ENCODE measurements at regions not wholly inside any gene's neighbourhood (a gene's known extent, or its start where the extent isn't known, plus 50 kb on each side); places are given as distances from the start of the nearest gene placed in this dataset.

DNA sequence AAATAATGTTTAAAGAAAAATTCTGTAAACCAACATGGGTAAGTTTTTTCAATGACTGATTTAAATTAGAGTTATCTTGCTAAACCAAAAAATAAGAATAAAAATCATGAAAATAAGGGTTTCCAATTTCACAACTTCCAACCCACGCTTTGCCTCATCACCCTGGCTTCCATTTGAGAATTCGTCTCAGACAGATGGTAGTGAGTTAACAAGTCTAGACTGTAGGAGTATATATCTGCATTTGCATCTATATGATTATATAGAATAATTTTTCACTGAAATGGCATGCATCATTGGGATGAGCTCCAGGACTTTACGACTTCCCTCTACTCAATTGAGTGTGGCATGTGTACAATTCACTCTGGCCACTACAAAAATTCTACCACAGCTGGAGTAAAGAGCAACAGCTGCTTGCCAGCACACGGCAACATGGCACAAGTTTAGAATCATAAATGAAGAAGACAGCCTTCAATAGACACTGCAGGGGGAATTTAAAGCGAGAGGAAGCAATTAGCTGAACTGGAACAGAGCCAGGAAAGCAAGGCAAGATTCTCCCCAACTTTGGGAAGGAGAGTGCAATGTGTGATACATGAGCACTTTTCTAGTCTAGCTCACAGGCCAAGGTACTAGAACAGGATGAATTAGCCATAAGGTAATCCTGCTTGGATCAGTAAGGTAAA lies 1673.5 kb upstream of the CELF4 start:
- WGBS (ENCODE audit: insufficient coverage), result 87% methylated on average over 4 of the region's 5 CpGs
- H3K27ac ChIP-seq (ENCODE audit: low read length), result no peak overlapping the region
- H3K4me1 Mint-ChIP-seq, result no peaks in the 10 kb centered on the region
- peaks cover 8 to 17% of the 10 kb centered on the region in 2 donors for H3K9me3 Mint-ChIP-seq
- DNase-seq (no peak), ATAC-seq (no peak)
- no peaks in the 10 kb centered on the region for H3K36me3 ChIP-seq (ENCODE audit: control insufficient read depth, insufficient read depth, low read length)
- no peaks in the 10 kb centered on the region for H3K36me3 Mint-ChIP-seq
- H3K4me1 ChIP-seq (ENCODE audit: control insufficient read depth, insufficient read depth, low read length), result no peaks in the 10 kb centered on the region
- no peak overlapping the region for H3K4me3 Mint-ChIP-seq
- TF ChIP-seq, protein P1, sequence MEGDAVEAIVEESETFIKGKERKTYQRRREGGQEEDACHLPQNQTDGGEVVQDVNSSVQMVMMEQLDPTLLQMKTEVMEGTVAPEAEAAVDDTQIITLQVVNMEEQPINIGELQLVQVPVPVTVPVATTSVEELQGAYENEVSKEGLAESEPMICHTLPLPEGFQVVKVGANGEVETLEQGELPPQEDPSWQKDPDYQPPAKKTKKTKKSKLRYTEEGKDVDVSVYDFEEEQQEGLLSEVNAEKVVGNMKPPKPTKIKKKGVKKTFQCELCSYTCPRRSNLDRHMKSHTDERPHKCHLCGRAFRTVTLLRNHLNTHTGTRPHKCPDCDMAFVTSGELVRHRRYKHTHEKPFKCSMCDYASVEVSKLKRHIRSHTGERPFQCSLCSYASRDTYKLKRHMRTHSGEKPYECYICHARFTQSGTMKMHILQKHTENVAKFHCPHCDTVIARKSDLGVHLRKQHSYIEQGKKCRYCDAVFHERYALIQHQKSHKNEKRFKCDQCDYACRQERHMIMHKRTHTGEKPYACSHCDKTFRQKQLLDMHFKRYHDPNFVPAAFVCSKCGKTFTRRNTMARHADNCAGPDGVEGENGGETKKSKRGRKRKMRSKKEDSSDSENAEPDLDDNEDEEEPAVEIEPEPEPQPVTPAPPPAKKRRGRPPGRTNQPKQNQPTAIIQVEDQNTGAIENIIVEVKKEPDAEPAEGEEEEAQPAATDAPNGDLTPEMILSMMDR (IDR thresholded peaks at IDR 0.05), result no peak
- H3K27me3 ChIP-seq (ENCODE audit: control insufficient read depth, insufficient read depth, low read length), result no peaks in the 10 kb centered on the region
- intact Hi-C loops (cut with micrococcal nuclease), result no loop called here
- H3K9me3 ChIP-seq (ENCODE audit: control insufficient read depth, insufficient read depth, low read length), result peaks cover 12% of the 10 kb centered on the region
- no peak overlapping the region for H3K4me3 ChIP-seq (ENCODE audit: low read length)
- H3K27me3 Mint-ChIP-seq (ENCODE audit: low read depth in 2 of 2), result no peaks in the 10 kb centered on the region
- H3K27ac Mint-ChIP-seq, result no peak overlapping the region

DNA sequence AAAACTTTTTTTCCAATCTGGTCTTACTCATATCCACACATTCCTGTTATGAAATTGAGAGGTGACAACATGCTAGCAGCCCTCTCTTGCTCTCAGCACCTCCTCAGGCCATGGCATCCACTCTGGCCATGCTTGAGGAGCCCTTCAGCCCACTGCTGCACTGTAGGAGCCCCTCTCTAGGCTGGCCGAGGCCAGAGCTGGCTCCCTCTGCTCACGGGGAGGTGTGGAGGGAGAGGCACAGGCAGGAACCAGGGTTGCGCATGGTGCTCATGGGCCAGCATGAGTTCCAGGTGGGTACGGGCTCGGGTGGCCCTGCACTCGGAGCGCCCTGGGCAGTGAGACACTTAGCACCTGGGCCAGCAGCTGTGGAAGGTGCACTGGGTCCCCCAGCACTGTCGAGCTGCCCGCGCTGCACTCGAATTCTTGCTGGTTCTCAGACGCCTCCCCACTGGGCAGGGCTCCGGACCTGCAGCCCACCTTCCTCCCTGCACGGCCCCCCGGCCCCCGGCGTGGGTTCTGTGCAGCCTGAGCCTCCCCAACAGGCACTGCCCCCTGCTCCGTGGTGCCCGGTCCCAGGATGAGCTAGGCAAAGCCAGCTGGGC lies 1669.6 kb upstream of the CELF4 start:
- no peak overlapping the region for H3K27ac Mint-ChIP-seq
- no peak overlapping the region for H3K4me3 Mint-ChIP-seq
- no peaks in the 10 kb centered on the region for H3K36me3 ChIP-seq (ENCODE audit: control insufficient read depth, insufficient read depth, low read length)
- H3K4me1 ChIP-seq (ENCODE audit: control insufficient read depth, insufficient read depth, low read length), result no peaks in the 10 kb centered on the region
- H3K9me3 Mint-ChIP-seq, result peaks cover 7% of the 10 kb centered on the region in 2 donors
- H3K27me3 ChIP-seq (ENCODE audit: control insufficient read depth, insufficient read depth, low read length), result no peaks in the 10 kb centered on the region
- 89% methylated on average over 19 of the region's 19 CpGs for WGBS (ENCODE audit: insufficient coverage)
- DNase-seq (no peak), ATAC-seq (no peak)
- intact Hi-C loops (cut with micrococcal nuclease), result no loop called here
- H3K27me3 Mint-ChIP-seq (ENCODE audit: low read depth in 2 of 2), result no peaks in the 10 kb centered on the region
- TF ChIP-seq, protein P1 (IDR thresholded peaks at IDR 0.05), result no peak
- no peak overlapping the region for H3K27ac ChIP-seq (ENCODE audit: low read length)
- no peaks in the 10 kb centered on the region for H3K4me1 Mint-ChIP-seq
- peaks cover 19% of the 10 kb centered on the region for H3K9me3 ChIP-seq (ENCODE audit: control insufficient read depth, insufficient read depth, low read length)
- no peak overlapping the region for H3K4me3 ChIP-seq (ENCODE audit: low read length)
- peaks cover 7% of the 10 kb centered on the region for H3K36me3 Mint-ChIP-seq

DNA sequence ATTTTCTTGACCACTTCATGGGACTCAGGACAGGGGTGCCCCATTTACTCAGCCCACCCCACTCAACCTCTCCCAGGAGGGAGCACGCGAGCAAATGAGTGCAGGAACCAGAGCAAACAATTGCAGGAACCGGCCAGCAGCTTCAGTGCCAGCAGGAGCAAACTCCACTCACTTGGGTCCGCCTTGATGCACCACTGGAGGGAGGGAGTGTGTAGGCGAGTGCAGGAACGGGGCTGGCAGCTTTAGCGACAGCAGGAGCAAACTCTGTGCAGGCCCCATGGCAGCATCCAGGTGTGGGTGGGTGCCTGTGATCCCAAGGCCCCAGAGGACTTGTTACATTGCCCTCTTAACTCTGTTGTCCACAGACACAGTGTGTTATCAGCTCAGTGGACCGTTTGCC lies 1667.3 kb upstream of the CELF4 start:
- Histone ChIP-seq H3K4me3 (ENCODE audit: low read length) (no peak overlapping the region), H3K9me3 (ENCODE audit: control insufficient read depth, insufficient read depth, low read length) (peaks cover 15% of the 10 kb centered on the region), H3K27ac (ENCODE audit: low read length) (no peak overlapping the region), H3K4me1 (ENCODE audit: control insufficient read depth, insufficient read depth, low read length) (no peaks in the 10 kb centered on the region), H3K36me3 (ENCODE audit: control insufficient read depth, insufficient read depth, low read length) (no peaks in the 10 kb centered on the region), H3K27me3 (ENCODE audit: control insufficient read depth, insufficient read depth, low read length) (no peaks in the 10 kb centered on the region)
- no peaks in the 10 kb centered on the region for H3K27me3 Mint-ChIP-seq (ENCODE audit: low read depth in 2 of 2)
- DNase-seq (no peak), ATAC-seq (no peak)
- H3K4me3 Mint-ChIP-seq, result no peak overlapping the region
- no peak overlapping the region for H3K27ac Mint-ChIP-seq
- H3K9me3 Mint-ChIP-seq, result peaks cover 9 to 20% of the 10 kb centered on the region in 2 donors
- TF ChIP-seq, protein P1 (IDR thresholded peaks at IDR 0.05), result no peak
- peaks cover 7% of the 10 kb centered on the region for H3K36me3 Mint-ChIP-seq
- H3K4me1 Mint-ChIP-seq, result no peaks in the 10 kb centered on the region
- WGBS (ENCODE audit: insufficient coverage), result 87% methylated on average over 8 of the region's 8 CpGs
- intact Hi-C loops (cut with micrococcal nuclease), result no loop called here

DNA sequence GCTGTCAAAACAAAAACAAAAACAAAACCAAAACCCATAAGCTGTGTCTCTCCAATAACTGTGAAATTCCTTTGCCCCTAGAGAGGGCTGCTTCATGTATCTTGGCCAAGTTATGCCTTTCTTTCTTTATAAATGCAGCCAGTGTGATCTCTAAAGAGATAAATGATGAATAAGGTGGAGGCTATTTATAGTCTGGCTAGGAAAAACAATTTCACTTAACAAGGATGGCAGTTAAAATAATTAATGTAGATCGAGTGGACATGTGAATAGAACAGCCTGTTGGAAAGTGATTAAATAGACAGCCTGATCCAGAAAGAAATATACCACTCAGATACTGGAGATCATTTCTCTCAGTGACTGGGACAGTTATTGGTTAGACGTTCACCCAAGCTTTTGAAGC lies 1666.9 kb upstream of the CELF4 start:
- intact Hi-C loops (cut with micrococcal nuclease), result no loop called here
- Mint-ChIP-seq H3K36me3 (peaks cover 7% of the 10 kb centered on the region), H3K27ac (no peak overlapping the region), H3K4me3 (no peak overlapping the region), H3K9me3 (peaks cover 7 to 18% of the 10 kb centered on the region in 2 donors), H3K27me3 (ENCODE audit: low read depth in 2 of 2) (no peaks in the 10 kb centered on the region), H3K4me1 (no peaks in the 10 kb centered on the region)
- Histone ChIP-seq H3K9me3 (ENCODE audit: control insufficient read depth, insufficient read depth, low read length) (peaks cover 15% of the 10 kb centered on the region), H3K4me1 (ENCODE audit: control insufficient read depth, insufficient read depth, low read length) (no peaks in the 10 kb centered on the region), H3K27ac (ENCODE audit: low read length) (no peak overlapping the region), H3K27me3 (ENCODE audit: control insufficient read depth, insufficient read depth, low read length) (no peaks in the 10 kb centered on the region), H3K36me3 (ENCODE audit: control insufficient read depth, insufficient read depth, low read length) (no peaks in the 10 kb centered on the region), H3K4me3 (ENCODE audit: low read length) (no peak overlapping the region)
- DNase-seq (no peak), ATAC-seq (no peak)
- WGBS (ENCODE audit: insufficient coverage), result 80% methylated on average over 1 of the region's 2 CpGs
- TF ChIP-seq, protein P1 (IDR thresholded peaks at IDR 0.05), result no peak
